Kidney epithelial cell (primary cell): ENCODE measurements at regions not wholly inside any gene's neighbourhood (a gene's known extent, or its start where the extent isn't known, plus 50 kb on each side); places are given as distances from the start of the nearest gene placed in this dataset.

Source experiments
- DNase-seq: peaks from one replicate; pipeline ENCODE4 v3.0.0-alpha.2; 2010; ENCODE audit warnings: low read depth
- H3K27me3 ChIP-seq: 2 replicates; pipeline ENCODE4 v1.6.0; 2011; ENCODE audit warnings: low read length; ENCODE audit not compliant: control insufficient read depth, insufficient read depth
- H3K36me3 ChIP-seq: 2 replicates; pipeline ENCODE4 v1.5.1; 2011; ENCODE audit warnings: low read length; ENCODE audit not compliant: control insufficient read depth, insufficient read depth
- H3K4me3 ChIP-seq: 2 replicates; pipeline ENCODE4 v1.5.1; 2011; ENCODE audit warnings: low read depth, mild to moderate bottlenecking, control low read depth, low read length
- CTCF ChIP-seq: IDR thresholded peaks from 2 replicates; pipeline ENCODE4 v1.5.1; 2011; ENCODE audit warnings: mild to moderate bottlenecking, moderate library complexity, low read length, control low read depth, inconsistent platforms; ENCODE audit not compliant: insufficient read depth, poor library complexity, severe bottlenecking

DNA sequence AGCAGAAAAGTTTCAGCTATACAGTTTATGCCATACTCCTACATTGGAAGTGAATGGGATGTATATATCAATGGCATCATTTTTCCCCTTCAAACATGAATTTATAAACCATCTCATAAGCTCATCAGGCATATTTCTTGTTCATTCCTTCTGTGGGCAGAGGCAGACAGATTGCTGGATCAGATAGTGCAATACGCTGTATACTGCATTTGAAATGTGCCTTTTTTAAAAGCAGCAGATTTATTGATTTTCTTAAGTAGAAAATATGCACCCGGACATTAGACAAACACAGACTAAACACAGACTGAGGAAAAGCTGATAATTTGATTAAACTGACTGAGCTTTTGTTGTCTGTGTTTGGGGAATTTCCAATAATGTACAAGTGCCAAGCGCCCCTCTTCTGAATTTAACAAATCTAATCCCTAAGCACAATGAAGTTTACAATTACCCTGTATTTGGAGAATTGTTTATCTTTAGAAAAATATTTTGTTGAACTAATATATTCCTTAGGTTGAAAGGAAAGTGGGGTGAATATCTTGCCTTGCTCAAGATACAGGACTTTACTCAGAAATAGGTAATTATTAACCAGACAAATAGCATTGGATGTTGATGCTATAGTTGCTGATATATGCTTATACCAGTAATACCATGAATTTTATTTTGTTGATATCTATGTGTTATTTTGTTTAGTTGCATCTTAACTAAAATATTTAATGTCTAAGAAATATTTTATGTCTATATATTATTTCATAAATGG is 566.6 kb upstream of the MEF2C start:
- DNase-seq: no peak
- TF ChIP-seq CTCF: no peak
- H3K4me3 ChIP-seq: no peak overlapping the region

GRCh38 chr5:89447027-89447426 is 564.0 kb upstream of the MEF2C start:
- Histone ChIP-seq H3K27me3 (no peaks in the 10 kb centered on the region), H3K36me3 (no peaks in the 10 kb centered on the region), H3K4me3 (no peak overlapping the region)
- no peak for TF ChIP-seq CTCF
- no peak for DNase-seq

More for the DNA sequence above, 566.6 kb upstream of the MEF2C start:
- no peaks in the 10 kb centered on the region for H3K36me3 ChIP-seq
- H3K27me3 ChIP-seq: no peaks in the 10 kb centered on the region

GRCh38 chr5:89445106-89445745 is 562.2 kb upstream of the MEF2C start:
- DNase-seq: no peak
- no peak for TF ChIP-seq CTCF
- H3K4me3 ChIP-seq: no peak overlapping the region
- no peaks in the 10 kb centered on the region for H3K36me3 ChIP-seq
- no peaks in the 10 kb centered on the region for H3K27me3 ChIP-seq

- Histone ChIP-seq H3K27me3 (no peaks in the 10 kb centered on the region), H3K36me3 (no peaks in the 10 kb centered on the region), H3K4me3 (no peak overlapping the region)
- TF ChIP-seq CTCF: no peak
- no peak for DNase-seq
Measured at GRCh38 chr5:89444088-89444487, 561.1 kb upstream of the MEF2C start.

DNA sequence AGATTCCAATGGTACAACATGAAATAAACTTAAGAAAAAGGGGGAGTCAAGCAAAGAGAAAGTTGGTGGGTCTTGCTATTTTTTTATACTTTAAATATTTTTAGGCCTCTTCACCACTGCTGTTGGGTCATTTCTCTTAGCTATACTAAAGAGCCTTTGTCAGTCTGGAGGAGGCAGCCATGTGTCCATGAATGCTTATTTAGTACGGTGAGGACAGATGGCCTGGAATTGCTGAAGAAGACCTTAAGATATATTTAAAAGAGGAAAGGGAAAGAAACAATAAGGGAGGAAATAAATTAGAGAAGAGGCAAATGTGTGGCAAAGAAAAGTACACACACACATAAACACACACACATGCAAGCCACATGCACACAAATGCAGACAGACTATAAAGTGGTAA is 560.5 kb upstream of the MEF2C start:
- H3K36me3 ChIP-seq: no peaks in the 10 kb centered on the region
- no peaks in the 10 kb centered on the region for H3K27me3 ChIP-seq
- no peak for DNase-seq
- H3K4me3 ChIP-seq: no peak overlapping the region
- no peak for TF ChIP-seq CTCF

DNA sequence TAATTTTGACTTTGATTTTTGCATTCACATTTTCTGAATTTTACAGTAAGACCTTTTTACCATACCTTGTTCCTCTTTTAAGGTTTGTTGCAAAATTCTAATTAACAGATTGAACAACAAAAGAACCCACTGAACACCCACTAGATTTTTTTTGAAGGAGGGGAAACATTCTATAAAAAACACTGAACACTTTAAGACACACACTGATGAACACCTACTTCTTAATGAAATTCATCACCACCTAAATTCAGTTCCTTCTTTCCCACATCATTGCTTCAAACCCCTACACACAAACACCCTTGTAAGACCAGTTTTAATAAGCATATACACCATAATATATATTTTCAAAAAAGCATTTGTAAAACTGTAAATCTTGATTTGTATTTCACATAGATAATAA is 559.0 kb upstream of the MEF2C start:
- no peaks in the 10 kb centered on the region for H3K27me3 ChIP-seq
- no peak for TF ChIP-seq CTCF
- no peak overlapping the region for H3K4me3 ChIP-seq
- DNase-seq: no peak
- H3K36me3 ChIP-seq: no peaks in the 10 kb centered on the region
